Liver (tissue), 8 donors: ENCODE measurements at regions not wholly inside any gene's neighbourhood (a gene's known extent, or its start where the extent isn't known, plus 50 kb on each side); places are given as distances from the start of the nearest gene placed in this dataset.

ENCODE experiments used
- DNase-seq: peaks from one replicate; pipeline ENCODE4 v3.0.0-alpha.2; 2017; ENCODE audit warnings: low spot score
- H3K27ac ChIP-seq, 2 donors: one replicate each; pipeline ENCODE4 v1.7.0; 2013; ENCODE audit warnings: inconsistent platforms in 2 of 2, low read length in 2 of 2, control low read depth in 1 of 2, low read depth in 1 of 2, mild to moderate bottlenecking in 1 of 2
- H3K27me3 ChIP-seq, 4 donors: one replicate each; pipeline versions ENCODE4 v1.6.1 to v1.7.0; 2013; ENCODE audit warnings: low read length in 3 of 4, inconsistent platforms in 1 of 4, mild to moderate bottlenecking in 1 of 4, moderate library complexity in 1 of 4; ENCODE audit not compliant: control insufficient read depth in 4 of 4, insufficient read depth in 4 of 4
- H3K36me3 ChIP-seq, 4 donors: one replicate each; pipeline versions ENCODE4 v1.6.1 to v1.7.0; 2013; ENCODE audit warnings: low read length in 3 of 4, mild to moderate bottlenecking in 3 of 4, low read depth in 1 of 4, moderate library complexity in 1 of 4; ENCODE audit not compliant: control insufficient read depth in 4 of 4, insufficient read depth in 3 of 4
- H3K4me1 ChIP-seq, 4 donors: one replicate each; pipeline versions ENCODE4 v1.6.1 to v1.7.0; 2013; ENCODE audit warnings: low read length in 3 of 4, mild to moderate bottlenecking in 3 of 4, moderate library complexity in 1 of 4; ENCODE audit not compliant: control insufficient read depth in 4 of 4, insufficient read depth in 4 of 4
- H3K4me3 ChIP-seq, 3 donors: one replicate each; pipeline versions ENCODE4 v1.6.1 to v1.7.0; 2013; ENCODE audit warnings: low read length in 3 of 3, control low read depth in 1 of 3, low read depth in 1 of 3, mild to moderate bottlenecking in 1 of 3
- H3K9ac ChIP-seq, 2 donors: one replicate each; pipeline ENCODE4 v1.7.0; 2013; ENCODE audit warnings: low read length in 2 of 2, mild to moderate bottlenecking in 2 of 2, moderate library complexity in 2 of 2, control low read depth in 1 of 2, low read depth in 1 of 2
- H3K9me3 ChIP-seq, 4 donors: one replicate each; pipeline versions ENCODE4 v1.6.1 to v1.7.0; 2013; ENCODE audit warnings: low read length in 3 of 4; ENCODE audit not compliant: control insufficient read depth in 4 of 4
- ATF3 ChIP-seq: IDR thresholded peaks from 2 replicates; pipeline ENCODE4 v1.6.1; 2016; ENCODE audit warnings: antibody characterized with exemption
- EGR1 ChIP-seq, 2 donors: IDR thresholded peaks; 2 replicates each; pipeline ENCODE4 v1.6.1; 2016 to 2018; ENCODE audit warnings: antibody characterized with exemption in 2 of 2, low read depth in 2 of 2
- FOXA1 ChIP-seq: IDR thresholded peaks from 2 replicates; pipeline ENCODE4 v1.6.1; 2016; ENCODE audit warnings: antibody characterized with exemption
- FOXA2 ChIP-seq: IDR thresholded peaks from 2 replicates; pipeline ENCODE4 v1.6.1; 2016; ENCODE audit warnings: antibody characterized with exemption
- GABPA ChIP-seq, 2 donors: IDR thresholded peaks in 1 of 2; conservative IDR thresholded peaks in 1 of 2; 2 replicates each; pipeline ENCODE4 v1.6.1; 2016; ENCODE audit warnings: antibody characterized with exemption in 2 of 2, mild to moderate bottlenecking in 1 of 2, moderate library complexity in 1 of 2
- HNF4A ChIP-seq, 2 donors: conservative IDR thresholded peaks; 2 replicates each; pipeline ENCODE4 v1.6.1; 2016; ENCODE audit warnings: antibody characterized with exemption in 2 of 2, mild to moderate bottlenecking in 2 of 2
- HNF4G ChIP-seq: IDR thresholded peaks from 2 replicates; pipeline ENCODE4 v1.6.1; 2016; ENCODE audit warnings: antibody characterized with exemption
- JUND ChIP-seq, 2 donors: IDR thresholded peaks; 2 replicates each; pipeline ENCODE4 v1.6.1; 2016; ENCODE audit warnings: antibody characterized with exemption in 2 of 2
- NR2F2 ChIP-seq: IDR thresholded peaks from 2 replicates; pipeline ENCODE4 v1.6.1; 2016; ENCODE audit warnings: antibody characterized with exemption
- RAD21 ChIP-seq, 2 donors: IDR thresholded peaks; 2 replicates each; pipeline ENCODE4 v1.6.1; 2016; ENCODE audit warnings: antibody characterized with exemption in 2 of 2, mild to moderate bottlenecking in 2 of 2
- RXRA ChIP-seq, 2 donors: IDR thresholded peaks; 2 replicates each; pipeline ENCODE4 v1.6.1; 2017 to 2018; ENCODE audit warnings: antibody characterized with exemption in 2 of 2, mild to moderate bottlenecking in 1 of 2
- SP1 ChIP-seq: IDR thresholded peaks from 2 replicates; pipeline ENCODE4 v1.6.1; 2018; ENCODE audit warnings: antibody characterized with exemption, mild to moderate bottlenecking
- TAF1 ChIP-seq: conservative IDR thresholded peaks from 2 replicates; pipeline ENCODE4 v1.6.1; 2016; ENCODE audit warnings: antibody characterized with exemption, mild to moderate bottlenecking
- YY1 ChIP-seq: IDR thresholded peaks from 2 replicates; pipeline ENCODE4 v1.6.1; 2016; ENCODE audit warnings: antibody characterized with exemption, mild to moderate bottlenecking
- WGBS: extraction: QIAGEN DNeasy Blood & Tissue Kit; methylation state at CpG from one replicate; pipeline ENCODE4 v1.1.7; 2013; 5-methylcytosine and 5-hydroxymethylcytosine counted together
- TF ChIP-seq, protein P1 (sequence below): IDR thresholded peaks from 2 replicates; pipeline ENCODE4 v1.6.1; 2016; ENCODE audit warnings: antibody characterized with exemption, mild to moderate bottlenecking
- TF ChIP-seq, protein P2 (sequence below): IDR thresholded peaks from 2 replicates; pipeline ENCODE4 v1.6.1; 2016; ENCODE audit warnings: antibody characterized with exemption
- TF ChIP-seq, protein P3 (sequence below): fragments of 150-350 bp; IDR thresholded peaks from 2 replicates; pipeline ENCODE4 v1.5.1; 2017; ENCODE audit warnings: improper control_type of control experiment, low read depth, low read length; ENCODE audit not compliant: missing input control
- TF ChIP-seq, protein P4 (sequence below): IDR thresholded peaks from 2 replicates; pipeline ENCODE4 v1.6.1; 2016; ENCODE audit warnings: antibody characterized with exemption
- donor health status: healthy.
- donor health status: healthy.
- donor health status: healthy.
- donor health status: healthy.
- donor health status: healthy.

DNA sequence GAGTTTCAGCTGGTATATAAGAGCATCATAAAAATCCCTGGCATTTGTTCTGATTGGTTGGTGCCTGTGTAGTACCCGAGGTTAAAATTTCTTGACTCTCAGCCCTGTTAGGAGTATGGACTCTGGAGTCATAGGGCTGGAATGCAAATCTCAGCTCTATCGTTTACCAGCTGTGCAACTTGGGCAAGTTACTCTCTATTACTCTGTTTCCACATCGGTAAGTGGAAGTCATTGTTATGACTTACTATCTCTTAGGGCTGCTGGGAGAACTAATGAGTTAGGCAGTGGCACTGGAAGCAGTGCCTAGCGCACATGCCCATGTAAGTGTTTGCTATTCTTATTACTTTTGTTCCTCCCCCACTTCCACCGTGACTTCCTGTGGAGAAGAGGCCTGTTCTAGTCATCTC is 141.6 kb downstream of the BOD1 start:
- no peaks in the 10 kb centered on the region for H3K4me1 ChIP-seq
- peaks cover 0 to 3% (median 0%) of the 10 kb centered on the region in 4 donors for H3K27me3 ChIP-seq
- H3K4me3 ChIP-seq = no peak overlapping the region
- no peak overlapping the region for H3K9ac ChIP-seq
- no peak overlapping the region for H3K27ac ChIP-seq
- H3K9me3 ChIP-seq = no peaks in the 10 kb centered on the region
- no peaks in the 10 kb centered on the region for H3K36me3 ChIP-seq
- 64% methylated on average over 5 of the region's 5 CpGs for WGBS
- no peak for DNase-seq
- TF ChIP-seq, protein P1, sequence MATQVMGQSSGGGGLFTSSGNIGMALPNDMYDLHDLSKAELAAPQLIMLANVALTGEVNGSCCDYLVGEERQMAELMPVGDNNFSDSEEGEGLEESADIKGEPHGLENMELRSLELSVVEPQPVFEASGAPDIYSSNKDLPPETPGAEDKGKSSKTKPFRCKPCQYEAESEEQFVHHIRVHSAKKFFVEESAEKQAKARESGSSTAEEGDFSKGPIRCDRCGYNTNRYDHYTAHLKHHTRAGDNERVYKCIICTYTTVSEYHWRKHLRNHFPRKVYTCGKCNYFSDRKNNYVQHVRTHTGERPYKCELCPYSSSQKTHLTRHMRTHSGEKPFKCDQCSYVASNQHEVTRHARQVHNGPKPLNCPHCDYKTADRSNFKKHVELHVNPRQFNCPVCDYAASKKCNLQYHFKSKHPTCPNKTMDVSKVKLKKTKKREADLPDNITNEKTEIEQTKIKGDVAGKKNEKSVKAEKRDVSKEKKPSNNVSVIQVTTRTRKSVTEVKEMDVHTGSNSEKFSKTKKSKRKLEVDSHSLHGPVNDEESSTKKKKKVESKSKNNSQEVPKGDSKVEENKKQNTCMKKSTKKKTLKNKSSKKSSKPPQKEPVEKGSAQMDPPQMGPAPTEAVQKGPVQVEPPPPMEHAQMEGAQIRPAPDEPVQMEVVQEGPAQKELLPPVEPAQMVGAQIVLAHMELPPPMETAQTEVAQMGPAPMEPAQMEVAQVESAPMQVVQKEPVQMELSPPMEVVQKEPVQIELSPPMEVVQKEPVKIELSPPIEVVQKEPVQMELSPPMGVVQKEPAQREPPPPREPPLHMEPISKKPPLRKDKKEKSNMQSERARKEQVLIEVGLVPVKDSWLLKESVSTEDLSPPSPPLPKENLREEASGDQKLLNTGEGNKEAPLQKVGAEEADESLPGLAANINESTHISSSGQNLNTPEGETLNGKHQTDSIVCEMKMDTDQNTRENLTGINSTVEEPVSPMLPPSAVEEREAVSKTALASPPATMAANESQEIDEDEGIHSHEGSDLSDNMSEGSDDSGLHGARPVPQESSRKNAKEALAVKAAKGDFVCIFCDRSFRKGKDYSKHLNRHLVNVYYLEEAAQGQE = no peak
- no peak for TF ChIP-seq ATF3
- TF ChIP-seq HNF4A (conservative IDR thresholded peaks at IDR 0.05) = no peak
- TF ChIP-seq JUND (IDR thresholded peaks at IDR 0.05) = no peak
- TF ChIP-seq RXRA (IDR thresholded peaks at IDR 0.05) = no peak
- no peak for TF ChIP-seq TAF1
- TF ChIP-seq FOXA2 = no peak
- TF ChIP-seq RAD21 (IDR thresholded peaks at IDR 0.05) = no peak
- no peak for TF ChIP-seq YY1

- 67% methylated on average over 6 of the region's 6 CpGs for WGBS
- Histone ChIP-seq H3K9ac (no peak overlapping the region), H3K27me3 (peaks cover 0 to 3% (median 0%) of the 10 kb centered on the region in 4 donors), H3K4me1 (no peaks in the 10 kb centered on the region), H3K4me3 (no peak overlapping the region), H3K36me3 (no peaks in the 10 kb centered on the region), H3K9me3 (no peaks in the 10 kb centered on the region), H3K27ac (no peak overlapping the region)
- DNase-seq = no peak
- no peak for TF ChIP-seq FOXA1
- no peak for TF ChIP-seq RXRA (IDR thresholded peaks at IDR 0.05)
- TF ChIP-seq, protein P2, sequence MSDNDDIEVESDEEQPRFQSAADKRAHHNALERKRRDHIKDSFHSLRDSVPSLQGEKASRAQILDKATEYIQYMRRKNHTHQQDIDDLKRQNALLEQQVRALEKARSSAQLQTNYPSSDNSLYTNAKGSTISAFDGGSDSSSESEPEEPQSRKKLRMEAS = no peak
- TF ChIP-seq YY1 = no peak
- TF ChIP-seq, protein P3, sequence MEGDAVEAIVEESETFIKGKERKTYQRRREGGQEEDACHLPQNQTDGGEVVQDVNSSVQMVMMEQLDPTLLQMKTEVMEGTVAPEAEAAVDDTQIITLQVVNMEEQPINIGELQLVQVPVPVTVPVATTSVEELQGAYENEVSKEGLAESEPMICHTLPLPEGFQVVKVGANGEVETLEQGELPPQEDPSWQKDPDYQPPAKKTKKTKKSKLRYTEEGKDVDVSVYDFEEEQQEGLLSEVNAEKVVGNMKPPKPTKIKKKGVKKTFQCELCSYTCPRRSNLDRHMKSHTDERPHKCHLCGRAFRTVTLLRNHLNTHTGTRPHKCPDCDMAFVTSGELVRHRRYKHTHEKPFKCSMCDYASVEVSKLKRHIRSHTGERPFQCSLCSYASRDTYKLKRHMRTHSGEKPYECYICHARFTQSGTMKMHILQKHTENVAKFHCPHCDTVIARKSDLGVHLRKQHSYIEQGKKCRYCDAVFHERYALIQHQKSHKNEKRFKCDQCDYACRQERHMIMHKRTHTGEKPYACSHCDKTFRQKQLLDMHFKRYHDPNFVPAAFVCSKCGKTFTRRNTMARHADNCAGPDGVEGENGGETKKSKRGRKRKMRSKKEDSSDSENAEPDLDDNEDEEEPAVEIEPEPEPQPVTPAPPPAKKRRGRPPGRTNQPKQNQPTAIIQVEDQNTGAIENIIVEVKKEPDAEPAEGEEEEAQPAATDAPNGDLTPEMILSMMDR = no peak
- TF ChIP-seq, protein P4, sequence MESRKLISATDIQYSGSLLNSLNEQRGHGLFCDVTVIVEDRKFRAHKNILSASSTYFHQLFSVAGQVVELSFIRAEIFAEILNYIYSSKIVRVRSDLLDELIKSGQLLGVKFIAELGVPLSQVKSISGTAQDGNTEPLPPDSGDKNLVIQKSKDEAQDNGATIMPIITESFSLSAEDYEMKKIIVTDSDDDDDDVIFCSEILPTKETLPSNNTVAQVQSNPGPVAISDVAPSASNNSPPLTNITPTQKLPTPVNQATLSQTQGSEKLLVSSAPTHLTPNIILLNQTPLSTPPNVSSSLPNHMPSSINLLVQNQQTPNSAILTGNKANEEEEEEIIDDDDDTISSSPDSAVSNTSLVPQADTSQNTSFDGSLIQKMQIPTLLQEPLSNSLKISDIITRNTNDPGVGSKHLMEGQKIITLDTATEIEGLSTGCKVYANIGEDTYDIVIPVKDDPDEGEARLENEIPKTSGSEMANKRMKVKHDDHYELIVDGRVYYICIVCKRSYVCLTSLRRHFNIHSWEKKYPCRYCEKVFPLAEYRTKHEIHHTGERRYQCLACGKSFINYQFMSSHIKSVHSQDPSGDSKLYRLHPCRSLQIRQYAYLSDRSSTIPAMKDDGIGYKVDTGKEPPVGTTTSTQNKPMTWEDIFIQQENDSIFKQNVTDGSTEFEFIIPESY = no peak
- no peak for TF ChIP-seq GABPA (IDR thresholded peaks at IDR 0.05 in 1 of 2, conservative IDR thresholded peaks at IDR 0.05 in 1 of 2)
- TF ChIP-seq, protein P1 = no peak
- TF ChIP-seq SP1 = no peak
- no peak for TF ChIP-seq EGR1 (IDR thresholded peaks at IDR 0.05; ENCODE audit: low read depth in 2 of 2)
- TF ChIP-seq FOXA2 = no peak
- TF ChIP-seq JUND (IDR thresholded peaks at IDR 0.05) = no peak
- TF ChIP-seq NR2F2 = no peak
- no peak for TF ChIP-seq RAD21 (IDR thresholded peaks at IDR 0.05)
- TF ChIP-seq HNF4A (conservative IDR thresholded peaks at IDR 0.05) = no peak
- no peak for TF ChIP-seq TAF1
- TF ChIP-seq HNF4G = no peak
These were observed 143.2 kb downstream of the BOD1 start for GRCh38 chr5:173473288-173473687.
